ENCODE measurements at regions not wholly inside any gene's neighbourhood (a gene's known extent, or its start where the extent isn't known, plus 50 kb on each side); places are given as distances from the start of the nearest gene placed in this dataset.

GRCh38 chr14:83208341-83208740 lies 1674.7 kb upstream of the SEL1L start:
- Histone ChIP-seq H3K79me2 (ENCODE audit: insufficient read depth, low read length) (no peaks in the 10 kb centered on the region), H3K4me2 (ENCODE audit: insufficient read depth, low read length) (no peak overlapping the region), H2AFZ (ENCODE audit: low read depth, low read length) (no peak overlapping the region), H3K27ac (ENCODE audit: low read length) (no peak overlapping the region), H3K4me1 (ENCODE audit: insufficient read depth, low read length) (no peaks in the 10 kb centered on the region), H3K27me3 (ENCODE audit: insufficient read depth, low read length, poor library complexity) (no peaks in the 10 kb centered on the region), H3K9ac (ENCODE audit: low read depth, low read length) (no peak overlapping the region), H4K20me1 (ENCODE audit: insufficient read depth, low read length) (no peaks in the 10 kb centered on the region), H3K9me3 (ENCODE audit: insufficient read depth, low read length, severe bottlenecking) (no peaks in the 10 kb centered on the region), H3K4me3 (ENCODE audit: low read depth in 1 of 2, low read length in 2 of 2) (no peak overlapping the region), H3K36me3 (ENCODE audit: insufficient read depth, low read length) (no peaks in the 10 kb centered on the region)
- DNase-seq (no peak), ATAC-seq (ENCODE audit: insufficient read depth, low read depth) (no peak)
- TF ChIP-seq EZH2 (IDR thresholded peaks at IDR 0.05; ENCODE audit: borderline replicate concordance, low read depth, low read length, severe bottlenecking) (no peak), CTCF (IDR thresholded peaks at IDR 0.05; ENCODE audit: borderline replicate concordance, extremely low read depth, low read length, poor library complexity, severe bottlenecking) (no peak)

GRCh38 chr14:83217492-83217891 lies 1683.8 kb upstream of the SEL1L start:
- Histone ChIP-seq H4K20me1 (ENCODE audit: insufficient read depth, low read length) (no peaks in the 10 kb centered on the region), H3K4me1 (ENCODE audit: insufficient read depth, low read length) (no peaks in the 10 kb centered on the region), H3K9me3 (ENCODE audit: insufficient read depth, low read length, severe bottlenecking) (no peaks in the 10 kb centered on the region), H3K4me2 (ENCODE audit: insufficient read depth, low read length) (no peak overlapping the region), H3K9ac (ENCODE audit: low read depth, low read length) (no peak overlapping the region), H3K79me2 (ENCODE audit: insufficient read depth, low read length) (no peaks in the 10 kb centered on the region), H3K27me3 (ENCODE audit: insufficient read depth, low read length, poor library complexity) (no peaks in the 10 kb centered on the region), H2AFZ (ENCODE audit: low read depth, low read length) (no peak overlapping the region), H3K4me3 (ENCODE audit: low read depth in 1 of 2, low read length in 2 of 2) (no peak overlapping the region), H3K27ac (ENCODE audit: low read length) (no peak overlapping the region), H3K36me3 (ENCODE audit: insufficient read depth, low read length) (no peaks in the 10 kb centered on the region)
- TF ChIP-seq EZH2 (IDR thresholded peaks at IDR 0.05; ENCODE audit: borderline replicate concordance, low read depth, low read length, severe bottlenecking) (no peak), CTCF (IDR thresholded peaks at IDR 0.05; ENCODE audit: borderline replicate concordance, extremely low read depth, low read length, poor library complexity, severe bottlenecking) (no peak)
- ATAC-seq (ENCODE audit: insufficient read depth, low read depth): no peak
- no peak for DNase-seq

GRCh38 chr14:83247924-83248639 lies 1714.4 kb upstream of the SEL1L start:
- Histone ChIP-seq H3K9ac (ENCODE audit: low read depth, low read length) (no peak overlapping the region), H3K9me3 (ENCODE audit: insufficient read depth, low read length, severe bottlenecking) (peaks cover 5% of the 10 kb centered on the region), H3K27ac (ENCODE audit: low read length) (no peak overlapping the region), H3K27me3 (ENCODE audit: insufficient read depth, low read length, poor library complexity) (no peaks in the 10 kb centered on the region), H3K4me1 (ENCODE audit: insufficient read depth, low read length) (no peaks in the 10 kb centered on the region), H2AFZ (ENCODE audit: low read depth, low read length) (no peak overlapping the region), H4K20me1 (ENCODE audit: insufficient read depth, low read length) (no peaks in the 10 kb centered on the region), H3K36me3 (ENCODE audit: insufficient read depth, low read length) (no peaks in the 10 kb centered on the region), H3K4me2 (ENCODE audit: insufficient read depth, low read length) (no peak overlapping the region), H3K4me3 (ENCODE audit: low read depth in 1 of 2, low read length in 2 of 2) (no peak overlapping the region), H3K79me2 (ENCODE audit: insufficient read depth, low read length) (no peaks in the 10 kb centered on the region)
- no peak for TF ChIP-seq CTCF (IDR thresholded peaks at IDR 0.05; ENCODE audit: borderline replicate concordance, extremely low read depth, low read length, poor library complexity, severe bottlenecking)
- no peak for TF ChIP-seq EZH2 (IDR thresholded peaks at IDR 0.05; ENCODE audit: borderline replicate concordance, low read depth, low read length, severe bottlenecking)
- ATAC-seq (ENCODE audit: insufficient read depth, low read depth) (no peak), DNase-seq (no peak)

Data from DND-41 (cell line).